ENCODE measurements at regions not wholly inside any gene's neighbourhood (a gene's known extent, or its start where the extent isn't known, plus 50 kb on each side); places are given as distances from the start of the nearest gene placed in this dataset.
"Not testable (repeated sequence)": the region's sequence is repeated elsewhere in the genome, so short reads cannot be mapped to it uniquely, and the experiment has no call there.

- no peak for TF ChIP-seq CTCF (conservative IDR thresholded peaks at IDR 0.05; ENCODE audit: low read depth, low read length)
- DNase-seq (ENCODE audit: low read depth), result no peak
- no peak overlapping the region for H3K4me3 ChIP-seq (ENCODE audit: low read depth, low read length)
Observed at GRCh38 chr17:52965856-52966255, 807.3 kb upstream of the CA10 start.

GRCh38 chr17:52961751-52962150, 803.2 kb upstream of the CA10 start:
- not testable (repeated sequence) for H3K4me3 ChIP-seq (ENCODE audit: low read depth, low read length); DNase-seq (ENCODE audit: low read depth)

GRCh38 chr17:52957411-52957810, 798.9 kb upstream of the CA10 start:
- H3K4me3 ChIP-seq (ENCODE audit: low read depth, low read length), result no peak overlapping the region
- no peak for TF ChIP-seq CTCF (conservative IDR thresholded peaks at IDR 0.05; ENCODE audit: low read depth, low read length)
- DNase-seq (ENCODE audit: low read depth), result no peak

GRCh38 chr17:52947418-52947817, 788.9 kb upstream of the CA10 start:
- no peak for TF ChIP-seq CTCF (conservative IDR thresholded peaks at IDR 0.05; ENCODE audit: low read depth, low read length)
- no peak for DNase-seq (ENCODE audit: low read depth)
- H3K4me3 ChIP-seq (ENCODE audit: low read depth, low read length), result no peak overlapping the region

GRCh38 chr17:52938623-52939230, 780.2 kb upstream of the CA10 start:
- H3K4me3 ChIP-seq (ENCODE audit: low read depth, low read length), result no peak overlapping the region
- TF ChIP-seq CTCF (conservative IDR thresholded peaks at IDR 0.05; ENCODE audit: low read depth, low read length), result no peak
- no peak for DNase-seq (ENCODE audit: low read depth)

GRCh38 chr17:52930581-52930980, 772.1 kb upstream of the CA10 start:
- no peak overlapping the region for H3K4me3 ChIP-seq (ENCODE audit: low read depth, low read length)
- DNase-seq (ENCODE audit: low read depth), result no peak
- no peak for TF ChIP-seq CTCF (conservative IDR thresholded peaks at IDR 0.05; ENCODE audit: low read depth, low read length)

GRCh38 chr17:52930145-52930544, 771.6 kb upstream of the CA10 start:
- no peak for DNase-seq (ENCODE audit: low read depth)
- no peak for TF ChIP-seq CTCF (conservative IDR thresholded peaks at IDR 0.05; ENCODE audit: low read depth, low read length)
- H3K4me3 ChIP-seq (ENCODE audit: low read depth, low read length), result no peak overlapping the region

Data from epithelial cell of proximal tubule (primary cell).